DMS79 (cell line): ENCODE measurements at regions not wholly inside any gene's neighbourhood (a gene's known extent, or its start where the extent isn't known, plus 50 kb on each side); places are given as distances from the start of the nearest gene placed in this dataset.
"Not testable (repeated sequence)": the region's sequence is repeated elsewhere in the genome, so short reads cannot be mapped to it uniquely, and the experiment has no call there.

Source experiments
- DNase-seq: peaks from one replicate; lab custom pipeline; 2025; lab: John Stamatoyannopoulos, UW

DNA sequence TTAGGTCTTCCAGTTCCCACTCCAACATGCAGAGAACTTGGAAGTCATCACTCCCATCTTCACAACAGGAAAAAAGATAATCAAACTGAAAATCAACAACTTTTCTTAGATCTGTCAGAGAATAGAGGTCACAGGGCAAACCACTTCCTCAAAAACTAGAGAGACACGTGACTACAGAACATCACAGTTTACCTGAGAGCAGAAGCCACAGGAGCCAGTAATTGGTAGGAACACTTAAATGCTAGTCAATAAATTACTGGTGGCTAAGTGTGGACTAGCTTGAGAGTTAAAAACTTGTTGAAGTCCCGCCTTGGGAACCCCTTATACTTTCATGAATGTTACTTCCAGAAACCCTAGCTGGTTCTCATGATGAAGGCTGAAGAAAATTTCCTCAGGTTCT, 81.1 kb downstream of the THSD1 start:
- not testable (repeated sequence) for DNase-seq

DNA sequence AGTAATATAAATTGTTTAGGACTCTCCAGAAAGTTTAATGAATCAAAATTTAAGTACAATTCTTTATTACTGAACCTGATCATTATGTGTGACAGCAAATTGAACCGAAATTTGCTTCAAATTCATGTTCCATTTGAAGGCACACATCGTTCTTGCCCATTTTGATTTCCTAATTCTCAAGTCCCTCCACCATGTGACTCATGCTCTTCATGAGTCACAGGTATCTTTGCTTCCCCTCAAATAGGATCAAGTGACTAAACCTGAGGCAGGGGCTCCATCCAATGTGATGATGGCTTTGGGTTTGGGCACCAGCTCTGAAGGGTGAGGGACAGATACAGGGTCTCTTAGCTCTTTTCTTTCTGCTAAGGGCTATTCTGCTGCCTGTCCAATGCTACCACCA, 86.1 kb downstream of the THSD1 start:
- DNase-seq, result no peak

DNA sequence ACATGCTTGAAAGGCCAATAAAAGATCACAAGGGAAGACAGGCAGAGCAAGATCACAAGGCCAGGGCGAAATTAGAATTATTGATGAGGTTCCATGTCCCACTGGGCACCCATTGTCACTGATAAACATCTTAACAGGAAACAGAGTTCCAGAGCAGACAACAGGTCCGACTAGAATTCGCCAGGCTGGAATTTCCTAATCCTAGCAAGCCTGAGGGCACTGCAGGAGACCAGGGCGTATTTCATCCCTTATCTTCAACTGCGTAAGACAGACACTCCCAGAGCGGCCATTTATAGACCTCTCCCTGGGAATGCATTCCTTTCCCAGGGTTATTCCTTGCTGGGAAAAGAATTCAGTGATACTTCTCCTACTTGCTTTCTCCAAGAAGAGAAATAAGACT, 96.1 kb downstream of the THSD1 start:
- DNase-seq, result not testable (repeated sequence)

DNA sequence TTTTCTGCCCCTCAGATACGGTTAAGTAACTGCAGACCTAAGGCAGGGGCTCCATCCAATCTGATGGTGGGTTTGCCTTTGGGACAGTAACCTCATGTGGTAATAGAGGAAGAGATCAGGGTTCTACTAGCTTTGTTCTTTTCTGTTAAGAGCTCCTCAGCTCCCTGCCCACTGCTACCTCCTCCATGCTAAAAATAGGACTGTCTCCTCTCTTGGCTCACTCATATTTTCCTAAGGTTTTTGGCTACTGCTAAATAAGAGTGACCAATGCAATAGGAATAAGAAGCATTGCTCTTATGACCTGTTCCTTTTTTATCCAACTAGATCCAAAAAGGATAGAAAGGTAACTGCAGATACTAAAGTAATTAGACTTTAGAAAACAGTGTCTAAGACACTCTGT, 99.6 kb downstream of the THSD1 start:
- not testable (repeated sequence) for DNase-seq

DNA sequence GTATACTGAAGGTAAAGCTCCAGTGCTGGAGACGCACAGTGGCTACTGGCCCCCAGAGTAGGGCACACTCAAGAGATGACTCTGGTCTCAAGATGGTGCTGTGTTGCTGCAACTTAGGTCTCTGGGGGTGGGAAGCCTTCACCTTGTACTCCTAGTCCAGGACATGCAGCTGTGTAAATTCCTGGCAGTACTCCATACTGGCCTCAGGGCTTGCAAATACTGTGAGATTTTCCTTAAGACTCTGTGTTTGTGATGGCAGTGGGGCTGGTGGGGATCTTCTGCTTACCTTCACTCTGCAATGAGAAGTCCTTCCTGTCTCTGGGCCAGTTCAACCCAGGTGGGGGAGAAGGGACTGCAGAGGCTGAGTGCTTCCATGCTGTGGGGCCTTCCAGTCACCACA, 102.9 kb downstream of the THSD1 start:
- DNase-seq, result not testable (repeated sequence)

DNA sequence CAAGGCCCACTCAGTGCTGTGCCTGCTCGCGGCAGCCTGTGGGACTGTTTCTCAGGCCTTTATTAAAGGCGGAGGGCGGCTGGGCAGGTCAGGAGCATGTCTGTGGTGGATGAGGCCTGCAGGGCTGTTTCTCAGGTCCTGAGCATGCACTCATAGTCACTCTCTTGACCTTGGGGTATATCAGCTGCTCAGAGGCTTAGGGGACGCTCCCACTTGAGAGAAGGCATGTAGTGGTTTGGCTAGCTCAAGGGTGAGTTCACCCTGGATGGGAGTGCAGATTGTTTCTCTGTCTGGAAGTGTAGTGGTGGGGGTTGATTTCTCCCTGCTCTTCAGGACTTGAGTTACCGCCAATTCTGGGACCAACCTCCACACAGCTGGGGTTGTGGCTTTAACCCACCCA, 103.3 kb downstream of the THSD1 start:
- not testable (repeated sequence) for DNase-seq

DNA sequence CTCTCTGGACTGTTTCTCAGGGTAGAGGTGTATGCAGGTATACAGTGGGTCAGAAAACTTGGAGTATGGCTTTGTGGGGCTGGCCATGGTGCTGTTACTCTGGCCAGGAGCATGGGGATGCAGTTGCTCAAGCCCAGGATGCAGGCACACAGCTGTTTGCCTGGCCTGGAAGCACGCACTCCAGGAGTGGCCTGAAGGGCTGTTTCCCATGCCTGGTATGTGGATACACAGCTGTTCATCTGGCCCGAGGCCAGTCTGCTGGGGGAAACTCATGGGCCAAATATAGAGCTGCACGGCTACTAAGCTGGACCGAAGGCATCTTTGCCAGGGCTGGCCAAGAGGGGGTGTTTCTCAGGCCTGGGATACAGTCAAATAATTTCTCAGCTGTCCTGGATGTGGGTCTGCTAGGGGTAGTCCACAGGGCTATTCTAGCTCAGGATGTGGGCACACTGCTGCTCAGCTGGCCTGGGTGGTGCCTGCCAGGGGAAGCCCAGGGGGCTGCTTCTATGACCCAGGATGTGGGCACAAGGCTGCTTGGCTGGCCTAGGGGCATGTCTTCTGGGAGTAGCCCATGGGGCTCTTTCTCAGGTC, 104.1 kb downstream of the THSD1 start:
- DNase-seq, result not testable (repeated sequence)

DNA sequence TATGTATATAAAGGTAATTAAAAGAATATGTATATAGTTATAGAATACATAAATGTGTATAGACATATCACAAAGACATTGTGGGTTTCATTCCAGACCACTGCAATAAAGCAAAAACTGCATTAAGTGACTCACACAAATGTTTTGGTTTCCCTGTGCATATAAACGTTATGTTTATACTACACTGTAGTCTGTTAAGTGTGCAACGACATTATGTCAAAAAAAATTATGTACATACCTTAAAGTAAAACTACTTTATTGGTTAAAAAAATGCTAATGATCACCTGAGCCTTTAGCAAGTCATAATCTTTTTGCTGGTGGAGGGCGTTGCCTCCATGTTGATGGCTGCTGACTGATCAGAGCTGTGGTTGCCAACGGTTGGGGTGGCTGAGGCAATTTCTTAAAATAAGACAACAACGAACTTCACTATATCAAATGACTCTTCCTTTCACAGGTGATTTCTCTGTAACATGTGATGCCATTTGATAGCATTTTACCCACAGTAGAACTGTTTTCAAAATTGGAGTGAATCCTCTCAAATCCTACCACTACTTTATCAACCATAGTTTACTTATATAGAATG, 107.8 kb downstream of the THSD1 start:
- DNase-seq, result not testable (repeated sequence)

DNA sequence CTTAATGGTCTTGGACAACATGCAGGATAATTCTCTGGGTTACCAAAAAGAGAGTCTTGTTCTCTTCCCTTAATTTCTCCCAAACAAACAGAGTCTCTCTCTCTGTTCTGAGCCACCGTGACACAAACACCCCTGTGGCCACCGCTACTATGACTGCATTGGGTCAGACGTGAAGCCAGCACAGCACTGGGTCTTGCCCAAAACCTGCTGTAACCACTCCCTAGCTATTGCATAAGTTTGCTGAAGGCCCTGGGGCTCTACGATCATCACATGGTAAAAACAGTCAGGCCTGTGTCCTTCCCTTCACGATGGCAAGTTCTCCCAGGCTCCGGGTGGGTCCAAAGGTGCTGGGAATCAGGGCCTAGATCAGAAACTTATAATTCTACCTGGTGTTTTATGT, 117.1 kb downstream of the THSD1 start:
- not testable (repeated sequence) for DNase-seq

DNA sequence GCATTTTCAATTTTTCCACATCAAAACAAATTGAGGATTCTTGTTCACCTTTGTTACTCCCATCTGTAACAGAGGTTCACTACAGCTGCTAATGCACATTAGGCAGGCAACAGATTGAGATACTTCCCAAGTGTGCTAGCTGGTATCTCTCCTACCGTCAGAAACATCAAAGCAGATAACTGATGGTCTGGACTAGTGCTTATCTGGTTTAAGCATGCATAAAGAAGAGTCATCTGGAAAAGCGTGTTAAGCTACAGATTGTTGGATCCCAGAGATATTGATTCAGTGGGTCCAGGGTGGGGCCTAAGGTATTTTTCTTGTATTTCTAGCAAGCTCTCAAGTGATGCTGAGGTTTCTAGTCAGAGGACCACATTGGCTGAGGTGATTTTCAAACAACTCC, 122.0 kb upstream of the NEK3 start:
- DNase-seq, result not testable (repeated sequence)

DNA sequence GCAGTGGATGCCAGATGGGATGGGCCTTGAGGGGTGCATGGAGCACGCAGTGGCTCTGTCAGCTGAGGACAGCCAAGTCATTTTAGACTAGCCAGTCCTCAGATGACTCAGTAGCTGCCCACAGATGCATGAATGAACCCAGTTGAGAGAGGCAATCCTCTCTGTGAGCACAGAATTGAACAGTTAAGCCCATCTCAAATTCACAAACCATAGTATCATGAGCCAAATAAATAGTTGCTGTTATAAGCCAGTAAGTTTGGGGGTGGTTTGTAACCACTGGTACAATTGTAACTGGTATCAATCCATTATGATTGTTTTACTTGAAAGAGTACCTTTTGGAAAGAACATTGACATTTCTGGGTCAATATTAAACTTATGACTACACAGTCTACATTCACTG, 120.0 kb upstream of the NEK3 start:
- DNase-seq, result not testable (repeated sequence)

DNA sequence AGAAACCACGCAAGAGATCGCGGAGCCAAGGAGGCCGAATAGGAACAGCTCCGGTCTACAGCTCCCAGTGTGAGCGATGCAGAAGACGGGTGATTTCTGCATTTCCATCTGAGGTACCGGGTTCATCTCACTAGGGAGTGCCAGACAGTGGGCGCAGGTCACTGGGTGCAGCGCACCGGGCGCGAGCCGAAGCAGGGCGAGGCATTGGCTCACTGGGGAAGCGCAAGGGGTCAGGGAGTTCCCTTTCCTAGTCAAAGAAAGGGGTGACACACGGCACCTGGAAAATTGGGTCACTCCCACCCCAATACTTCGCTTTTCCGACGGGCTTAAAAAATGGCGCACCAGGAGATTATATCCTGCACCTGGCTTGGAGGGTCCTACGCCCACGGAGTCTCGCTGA, 94.9 kb upstream of the NEK3 start:
- not testable (repeated sequence) for DNase-seq

DNA sequence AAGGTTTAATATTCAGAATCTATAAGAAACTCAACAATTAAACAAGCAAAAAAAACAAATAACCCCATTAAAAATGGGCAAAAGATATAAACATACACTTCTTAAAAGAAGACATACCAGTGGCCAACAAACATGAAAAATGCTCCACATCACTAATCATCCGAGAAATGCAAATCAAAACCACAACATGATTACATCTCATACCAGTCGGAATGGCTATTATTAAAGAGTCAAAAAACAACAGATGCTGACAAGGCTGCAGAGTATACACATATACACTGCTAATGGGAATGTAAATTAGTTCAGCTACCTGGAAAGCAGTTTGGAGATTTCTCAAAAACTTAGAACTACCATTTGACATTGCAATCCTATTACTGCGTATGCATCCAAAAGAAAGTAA, 81.4 kb upstream of the NEK3 start:
- not testable (repeated sequence) for DNase-seq

DNA sequence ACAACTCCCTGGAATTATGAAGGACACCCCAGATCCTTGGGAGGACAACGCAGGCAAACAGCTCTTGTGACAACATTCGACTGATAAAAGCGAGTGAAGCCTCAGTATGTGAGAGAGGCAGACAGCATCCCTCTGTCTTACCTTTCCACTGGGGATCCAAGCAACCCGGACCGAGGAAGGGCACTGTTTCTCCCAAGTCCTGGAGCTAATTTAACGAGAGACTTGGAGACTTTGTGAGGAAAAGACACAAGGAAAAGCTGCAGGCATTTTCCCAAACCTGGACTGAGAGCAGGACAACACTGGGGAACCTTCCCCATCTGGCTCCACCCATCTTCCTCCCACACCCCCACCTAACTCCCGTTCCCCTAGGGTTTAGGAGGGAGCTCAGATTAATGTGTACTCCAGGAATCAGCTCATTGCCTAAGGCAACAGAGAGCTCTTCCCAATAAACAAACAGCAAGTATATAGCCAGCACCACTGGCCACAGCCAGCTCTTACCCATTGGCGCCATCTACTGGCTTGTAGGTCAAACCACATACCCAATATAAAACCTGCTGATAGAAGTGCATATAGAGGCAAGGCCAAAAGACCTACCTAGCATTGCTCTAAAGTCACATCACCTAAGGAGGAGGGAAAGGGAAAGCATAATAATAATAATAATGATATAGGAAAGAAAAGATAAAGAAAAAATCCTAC, 76.7 kb upstream of the NEK3 start:
- DNase-seq, result peak; percentile 15

DNA sequence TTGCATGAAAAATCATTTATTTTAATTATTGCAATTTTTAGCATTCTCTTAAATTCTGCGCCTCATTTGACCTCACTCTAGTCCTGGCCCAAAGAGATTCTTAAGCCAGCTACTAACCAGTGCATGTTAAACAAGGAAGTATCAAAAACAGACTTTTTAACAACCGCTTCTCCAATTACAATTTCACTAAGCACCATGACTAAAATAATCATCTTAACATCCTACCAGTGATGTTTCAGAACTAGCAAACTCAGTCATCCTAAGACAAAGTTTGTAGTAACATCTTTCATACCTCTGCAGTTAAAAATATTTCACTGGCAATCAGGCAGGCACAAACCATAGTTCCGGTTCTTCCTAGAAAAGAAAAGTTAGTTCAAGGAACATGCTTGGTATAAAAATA, 75.5 kb upstream of the NEK3 start:
- DNase-seq, result not testable (repeated sequence)

DNA sequence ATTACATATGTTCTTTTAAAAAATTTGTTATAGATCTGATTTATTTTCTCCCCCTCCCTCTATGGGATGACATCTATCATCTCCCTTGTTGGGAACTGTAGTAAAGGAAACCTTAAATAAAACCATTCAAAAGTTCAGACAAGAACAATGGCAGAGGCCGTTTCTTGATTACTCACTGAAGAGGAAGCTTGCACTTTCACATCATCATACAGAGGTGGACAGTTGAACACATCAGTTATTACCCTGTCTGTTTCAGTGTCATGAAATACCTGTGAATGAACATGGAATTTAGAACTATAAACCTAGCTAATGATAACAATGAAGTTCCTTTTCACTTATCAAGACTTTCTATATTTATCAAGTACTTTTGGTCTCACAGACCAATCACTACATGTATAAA, 63.7 kb upstream of the NEK3 start:
- not testable (repeated sequence) for DNase-seq

DNA sequence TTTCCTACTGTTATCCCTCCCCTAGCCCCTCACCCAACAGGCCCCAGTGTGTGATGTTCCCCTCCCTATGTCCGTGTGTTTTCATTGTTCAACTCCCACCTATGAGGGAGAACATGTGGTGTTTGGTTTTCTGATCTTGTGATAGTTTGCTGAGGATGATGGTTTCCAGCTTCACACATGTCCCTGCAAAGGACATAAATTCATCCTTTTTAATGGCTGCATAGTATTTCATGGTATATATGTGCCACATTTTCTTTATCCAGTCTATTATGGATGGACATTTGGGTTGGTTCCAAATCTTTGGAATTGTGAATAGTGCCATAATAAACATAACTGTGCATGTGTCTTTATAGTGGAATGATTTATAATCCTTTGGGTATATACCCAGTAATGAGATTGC, 54.5 kb upstream of the NEK3 start:
- not testable (repeated sequence) for DNase-seq

DNA sequence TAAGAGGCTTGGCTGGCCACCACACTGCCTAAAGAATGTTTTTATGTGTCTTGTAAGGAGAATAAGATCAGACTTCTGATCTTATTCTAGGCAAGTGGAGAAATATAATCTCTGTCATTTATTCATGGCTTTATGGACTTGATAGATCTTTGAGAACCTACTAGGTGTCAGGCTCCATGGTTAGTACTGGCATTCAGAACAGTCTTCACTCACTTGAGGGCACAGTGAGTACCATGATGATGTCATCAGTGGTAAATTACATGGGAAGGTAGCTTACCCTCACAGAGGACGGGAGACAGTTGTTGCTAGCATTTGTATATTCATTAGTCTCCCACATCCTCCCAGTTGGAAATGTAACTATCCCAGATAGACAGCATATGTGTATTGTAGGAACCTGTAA, 53.5 kb upstream of the NEK3 start:
- not testable (repeated sequence) for DNase-seq

DNA sequence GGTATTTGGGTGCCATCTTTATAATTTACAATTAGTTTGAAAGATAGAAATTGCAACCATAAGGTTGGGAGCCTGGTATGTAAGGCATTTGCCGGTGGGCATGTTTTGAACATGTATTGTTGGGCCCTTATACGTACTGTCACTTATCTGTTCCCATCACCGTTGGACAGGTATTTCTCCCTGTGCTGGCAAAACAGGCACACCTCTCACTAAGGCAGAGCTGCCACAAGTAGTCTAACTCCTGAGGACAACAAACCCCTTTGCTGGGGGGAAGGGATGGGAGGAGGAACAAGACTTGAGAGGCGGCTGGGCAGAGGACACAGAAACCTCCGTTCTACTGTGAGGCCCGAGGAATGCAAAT, 52.0 kb upstream of the NEK3 start:
- DNase-seq, result not testable (repeated sequence)

DNA sequence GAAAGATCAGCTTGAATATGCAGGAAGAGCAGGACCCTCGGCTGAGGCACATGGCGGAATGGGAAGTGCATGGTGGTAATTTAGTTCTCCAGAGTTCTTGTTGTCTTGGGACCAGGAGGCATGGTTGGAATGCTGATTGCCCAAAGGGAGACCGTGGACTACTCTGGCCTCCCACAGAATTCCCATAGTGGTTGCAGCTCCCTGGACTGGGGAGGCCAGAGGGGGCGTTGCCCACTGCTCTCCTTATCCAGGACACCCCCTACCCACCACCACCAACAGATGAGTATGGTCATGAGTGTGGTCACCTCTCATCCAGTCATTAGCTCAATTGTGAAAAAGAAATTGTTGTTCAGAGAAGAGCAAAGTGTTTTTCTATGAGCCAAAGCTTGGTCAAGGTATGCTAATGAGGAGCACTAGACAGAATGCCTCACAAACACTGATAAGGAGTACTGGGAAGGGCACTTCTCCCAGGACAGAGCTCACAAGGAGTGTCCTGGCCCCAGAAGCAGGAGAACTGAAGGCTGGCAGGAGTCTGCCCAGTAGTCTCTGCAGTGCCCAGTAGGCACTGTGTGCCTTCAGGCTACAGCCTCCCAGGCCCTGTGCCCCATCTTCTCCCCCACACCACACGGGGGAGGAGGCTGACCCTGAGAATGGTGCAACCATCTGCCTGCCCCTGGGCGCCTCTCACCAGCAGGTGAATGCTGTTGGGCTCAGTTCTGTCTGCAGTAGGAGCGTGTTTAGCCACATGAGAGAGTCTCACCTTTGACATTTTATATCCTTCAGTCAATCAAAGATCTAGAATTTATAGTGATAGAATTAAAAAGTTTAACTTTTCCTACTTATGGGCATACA, 51.4 kb upstream of the NEK3 start:
- DNase-seq, result not testable (repeated sequence)
